ENCODE measurements at regions not wholly inside any gene's neighbourhood (a gene's known extent, or its start where the extent isn't known, plus 50 kb on each side); places are given as distances from the start of the nearest gene placed in this dataset.

GRCh38 chr1:118303534-118303933 is 118.5 kb upstream of the SPAG17 start:
- Histone ChIP-seq H3K36me3 (no peaks in the 10 kb centered on the region), H3K9me3 (no peaks in the 10 kb centered on the region), H3K4me3 (no peak overlapping the region), H3K4me1 (no peaks in the 10 kb centered on the region), H3K27ac (no peak overlapping the region), H3K27me3 (no peaks in the 10 kb centered on the region)
- WGBS, 2 donors: 47 to 54% methylated on average over 4 of the region's 4 CpGs
- TF ChIP-seq POLR2A (IDR thresholded peaks at IDR 0.05): no peak
- no peak for TF ChIP-seq CTCF (IDR thresholded peaks at IDR 0.05)
- intact Hi-C loops (cut with DNase I): no loop called here
- no peak for DNase-seq

DNA sequence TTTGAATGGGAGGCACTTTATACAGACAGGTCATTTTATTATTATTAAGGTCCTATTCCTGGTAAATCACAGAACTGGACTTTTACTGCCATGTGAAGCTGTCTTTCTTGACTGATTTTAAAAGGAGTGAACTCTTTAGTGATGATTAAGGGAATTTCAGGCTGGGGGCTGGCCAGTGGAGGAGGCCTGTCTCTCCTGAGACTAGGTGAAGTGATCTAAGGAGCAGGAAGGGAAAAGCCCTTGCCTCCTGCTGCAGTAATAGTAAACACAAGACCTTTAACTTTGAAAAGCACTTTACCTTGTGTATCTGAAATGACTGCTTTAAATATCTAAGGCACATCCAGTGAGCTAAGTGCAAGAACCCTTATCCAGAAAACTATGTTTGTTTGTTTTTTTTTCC is 118.0 kb upstream of the SPAG17 start:
- no peaks in the 10 kb centered on the region for H3K4me1 ChIP-seq
- no peak for TF ChIP-seq POLR2A (IDR thresholded peaks at IDR 0.05)
- TF ChIP-seq CTCF (IDR thresholded peaks at IDR 0.05): no peak

GRCh38 chr1:118302145-118302544 is 117.1 kb upstream of the SPAG17 start:
- Histone ChIP-seq H3K4me3 (no peak overlapping the region), H3K36me3 (no peaks in the 10 kb centered on the region), H3K9me3 (no peaks in the 10 kb centered on the region), H3K4me1 (no peaks in the 10 kb centered on the region), H3K27ac (no peak overlapping the region), H3K27me3 (no peaks in the 10 kb centered on the region)
- no peak for DNase-seq
- WGBS, 2 donors: 67 to 77% methylated on average over 1 of the region's 1 CpG
- intact Hi-C loops (cut with DNase I): no loop called here
- TF ChIP-seq CTCF (IDR thresholded peaks at IDR 0.05) (no peak), POLR2A (IDR thresholded peaks at IDR 0.05) (no peak)

More for the DNA sequence above, 118.0 kb upstream of the SPAG17 start:
- Histone ChIP-seq H3K27me3 (no peaks in the 10 kb centered on the region), H3K9me3 (no peaks in the 10 kb centered on the region), H3K36me3 (no peaks in the 10 kb centered on the region), H3K27ac (no peak overlapping the region), H3K4me3 (no peak overlapping the region)
- intact Hi-C loops (cut with DNase I): no loop called here
- DNase-seq: no peak

DNA sequence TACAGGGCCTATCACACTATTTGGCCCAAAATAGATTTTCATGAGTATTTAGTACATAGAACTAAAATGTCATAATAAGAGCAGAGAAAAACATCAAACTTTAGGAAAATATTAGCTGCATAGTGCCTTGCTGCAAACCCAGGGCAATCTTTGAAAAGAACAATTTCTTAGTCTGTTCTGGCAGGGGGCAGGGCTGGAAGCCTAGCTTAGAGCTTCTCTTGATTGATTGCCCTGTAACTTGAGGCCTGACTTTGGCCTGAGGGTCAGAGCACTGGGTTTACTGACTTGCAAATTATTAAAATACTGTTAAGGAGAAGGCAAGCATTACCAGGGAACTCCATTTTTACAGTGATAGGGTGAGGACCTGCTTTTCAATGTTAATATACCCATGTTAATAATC is 115.8 kb upstream of the SPAG17 start:
- Histone ChIP-seq H3K9me3 (no peaks in the 10 kb centered on the region), H3K36me3 (no peaks in the 10 kb centered on the region), H3K4me1 (no peaks in the 10 kb centered on the region), H3K4me3 (no peak overlapping the region), H3K27me3 (no peaks in the 10 kb centered on the region), H3K27ac (no peak overlapping the region)
- intact Hi-C loops (cut with DNase I): no loop called here
- no peak for DNase-seq
- TF ChIP-seq CTCF (IDR thresholded peaks at IDR 0.05): no peak
- no peak for TF ChIP-seq POLR2A (IDR thresholded peaks at IDR 0.05)

DNA sequence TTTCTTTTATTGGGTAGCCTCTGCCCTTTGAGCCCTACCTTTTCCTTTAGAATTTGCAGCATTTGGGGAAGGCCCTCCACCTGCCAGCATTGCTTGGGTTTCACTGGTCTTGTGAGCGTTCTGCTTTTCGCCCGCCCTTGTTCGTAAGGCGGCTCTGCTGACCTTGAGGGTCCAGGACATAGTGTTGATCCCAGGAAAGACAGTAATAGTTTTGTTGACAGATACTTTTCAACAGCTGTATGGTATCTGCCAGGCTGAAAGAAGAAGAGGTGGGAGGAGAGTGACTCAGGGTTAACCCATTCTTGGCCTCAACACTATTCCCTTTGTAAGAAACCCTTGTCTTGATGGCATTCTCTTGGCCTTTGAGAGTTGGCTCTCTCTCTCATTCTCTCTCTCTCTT is 113.4 kb upstream of the SPAG17 start:
- 90 to 91% methylated on average over 4 to 5 of the region's 5 CpGs for WGBS, 2 donors
- no peak for TF ChIP-seq CTCF (IDR thresholded peaks at IDR 0.05)
- no peak for TF ChIP-seq POLR2A (IDR thresholded peaks at IDR 0.05)
- no peaks in the 10 kb centered on the region for H3K27me3 ChIP-seq
- H3K4me1 ChIP-seq: peaks cover 0 to 10% (median 6%) of the 10 kb centered on the region in 3 donors
- DNase-seq: no peak
- H3K4me3 ChIP-seq: no peak overlapping the region
- no peaks in the 10 kb centered on the region for H3K9me3 ChIP-seq
- intact Hi-C loops (cut with DNase I): no loop called here
- no peaks in the 10 kb centered on the region for H3K36me3 ChIP-seq
- no peak overlapping the region for H3K27ac ChIP-seq

All from esophagus squamous epithelium (tissue), 5 donors.